Activated CD4-positive, alpha-beta T cell treated with anti-CD3 and anti-CD28 coated beads, Interleukin-10, Interleukin-2, amounts not matched to agents 100 ng/mL and 50 ng/mL, durations not matched to agents 16 hours and 8 hours (primary cell): ENCODE measurements at regions not wholly inside any gene's neighbourhood (a gene's known extent, or its start where the extent isn't known, plus 50 kb on each side); places are given as distances from the start of the nearest gene placed in this dataset.
"Not testable (repeated sequence)": the region's sequence is repeated elsewhere in the genome, so short reads cannot be mapped to it uniquely, and the experiment has no call there.

ENCODE experiments used
- DNase-seq: peaks from one replicate; pipeline ENCODE4 v3.0.0-alpha.2; 2020

- no peak for DNase-seq
Measured at GRCh38 chr3:70466096-70466495, 153.7 kb upstream of the MDFIC2 start.

GRCh38 chr3:70464876-70465275 lies 152.4 kb upstream of the MDFIC2 start:
- no peak for DNase-seq

- DNase-seq, result no peak
Measured at GRCh38 chr3:70464465-70464864, 152.0 kb upstream of the MDFIC2 start.

GRCh38 chr3:70450220-70450619 lies 137.8 kb upstream of the MDFIC2 start:
- not testable (repeated sequence) for DNase-seq

- DNase-seq, result not testable (repeated sequence)
Measured at GRCh38 chr3:70435422-70435821, 123.0 kb upstream of the MDFIC2 start.

- no peak for DNase-seq
Measured at GRCh38 chr3:70433091-70433490, 120.7 kb upstream of the MDFIC2 start.

- no peak for DNase-seq
Measured at GRCh38 chr3:70431911-70432310, 119.5 kb upstream of the MDFIC2 start.

- DNase-seq, result no peak
Measured at GRCh38 chr3:70426071-70426470, 113.6 kb upstream of the MDFIC2 start.

GRCh38 chr3:70421506-70421905 lies 109.1 kb upstream of the MDFIC2 start:
- no peak for DNase-seq

- DNase-seq, result no peak
Measured at GRCh38 chr3:70409018-70409417, 96.6 kb upstream of the MDFIC2 start.

GRCh38 chr3:70400194-70400593 lies 87.8 kb upstream of the MDFIC2 start:
- DNase-seq, result no peak

GRCh38 chr3:70393881-70394612 lies 81.6 kb upstream of the MDFIC2 start:
- DNase-seq, result no peak

- no peak for DNase-seq
Measured at GRCh38 chr3:70392227-70392626, 79.8 kb upstream of the MDFIC2 start.

GRCh38 chr3:70387889-70388288 lies 75.5 kb upstream of the MDFIC2 start:
- no peak for DNase-seq

- DNase-seq, result no peak
Measured at GRCh38 chr3:70386846-70387245, 74.4 kb upstream of the MDFIC2 start.

GRCh38 chr3:70386043-70386442 lies 73.6 kb upstream of the MDFIC2 start:
- no peak for DNase-seq

- DNase-seq, result peak; percentile 31
Measured at GRCh38 chr3:70383360-70383831, 71.0 kb upstream of the MDFIC2 start.

GRCh38 chr3:70374179-70374578 lies 61.7 kb upstream of the MDFIC2 start:
- DNase-seq, result no peak
